ENCODE measurements at regions not wholly inside any gene's neighbourhood (a gene's known extent, or its start where the extent isn't known, plus 50 kb on each side); places are given as distances from the start of the nearest gene placed in this dataset.
"Not testable (repeated sequence)": the region's sequence is repeated elsewhere in the genome, so short reads cannot be mapped to it uniquely, and the experiment has no call there.

DNA sequence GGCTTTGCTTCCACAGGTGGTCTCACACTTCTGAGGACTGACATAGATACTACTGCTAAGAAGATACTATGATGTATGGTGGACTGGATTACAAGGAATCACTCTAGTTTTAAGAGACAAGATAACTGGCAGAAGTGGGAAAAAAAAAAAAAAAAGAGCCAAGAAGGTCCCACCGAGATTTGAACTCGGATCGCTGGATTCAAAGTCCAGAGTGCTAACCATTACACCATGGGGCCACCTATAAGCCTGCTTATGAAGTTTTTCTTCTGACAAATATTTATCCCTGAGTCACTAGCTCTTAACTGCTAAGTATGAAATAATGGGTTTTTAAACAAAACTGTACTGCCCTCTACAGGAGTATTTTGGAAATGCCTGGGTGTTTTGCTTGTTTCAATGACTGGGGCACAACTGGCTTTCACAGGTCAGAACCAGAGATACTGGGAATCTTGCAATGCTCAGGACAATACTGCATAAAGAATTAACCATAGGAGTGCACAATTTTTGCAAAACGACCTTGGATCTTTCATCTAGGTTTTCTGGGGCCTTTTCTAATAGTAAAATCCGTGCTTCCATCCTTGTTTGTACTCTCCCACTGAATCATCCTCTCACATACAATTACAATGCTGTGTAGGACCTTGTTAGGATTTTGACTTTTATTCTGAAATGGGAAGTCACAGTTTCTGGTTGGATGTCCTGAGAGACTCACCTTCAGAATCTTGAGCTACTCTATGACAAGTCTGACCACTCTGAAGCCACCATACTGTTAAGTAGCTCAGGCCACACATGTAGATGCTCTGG lies 116.3 kb downstream of the OR2B2 start:
- Histone ChIP-seq H3K27ac (ENCODE audit: insufficient read depth, low read length) (no peak overlapping the region), H3K9me3 (ENCODE audit: control insufficient read depth, insufficient read depth, low read depth, low read length) (no peaks in the 10 kb centered on the region), H3K27me3 (ENCODE audit: control insufficient read depth, insufficient read depth, low read length) (no peaks in the 10 kb centered on the region), H3K4me2 (ENCODE audit: extremely low read depth, insufficient read depth, low read length) (no peak overlapping the region), H3K36me3 (ENCODE audit: control insufficient read depth, insufficient read depth, low read length) (no peaks in the 10 kb centered on the region), H2AFZ (ENCODE audit: low read length) (no peak overlapping the region), H3K4me3 (replicated peaks in 1 of 4; ENCODE audit: control extremely low read depth in 1 of 4, insufficient read depth in 1 of 4, low read depth in 3 of 4, low read length in 4 of 4) (no peak overlapping the region), H3K9ac (ENCODE audit: insufficient read depth, low read length) (no peak overlapping the region), H3K79me2 (ENCODE audit: control insufficient read depth, insufficient read depth, low read length) (no peaks in the 10 kb centered on the region), H4K20me1 (ENCODE audit: control insufficient read depth, extremely low read depth, insufficient read depth, low read length) (no peaks in the 10 kb centered on the region), H3K4me1 (ENCODE audit: control insufficient read depth, extremely low read depth, insufficient read depth, low read length) (no peaks in the 10 kb centered on the region)
- no peak for TF ChIP-seq EZH2 (IDR thresholded peaks at IDR 0.05; ENCODE audit: low read length, missing control alignments)
- TF ChIP-seq, protein P1, sequence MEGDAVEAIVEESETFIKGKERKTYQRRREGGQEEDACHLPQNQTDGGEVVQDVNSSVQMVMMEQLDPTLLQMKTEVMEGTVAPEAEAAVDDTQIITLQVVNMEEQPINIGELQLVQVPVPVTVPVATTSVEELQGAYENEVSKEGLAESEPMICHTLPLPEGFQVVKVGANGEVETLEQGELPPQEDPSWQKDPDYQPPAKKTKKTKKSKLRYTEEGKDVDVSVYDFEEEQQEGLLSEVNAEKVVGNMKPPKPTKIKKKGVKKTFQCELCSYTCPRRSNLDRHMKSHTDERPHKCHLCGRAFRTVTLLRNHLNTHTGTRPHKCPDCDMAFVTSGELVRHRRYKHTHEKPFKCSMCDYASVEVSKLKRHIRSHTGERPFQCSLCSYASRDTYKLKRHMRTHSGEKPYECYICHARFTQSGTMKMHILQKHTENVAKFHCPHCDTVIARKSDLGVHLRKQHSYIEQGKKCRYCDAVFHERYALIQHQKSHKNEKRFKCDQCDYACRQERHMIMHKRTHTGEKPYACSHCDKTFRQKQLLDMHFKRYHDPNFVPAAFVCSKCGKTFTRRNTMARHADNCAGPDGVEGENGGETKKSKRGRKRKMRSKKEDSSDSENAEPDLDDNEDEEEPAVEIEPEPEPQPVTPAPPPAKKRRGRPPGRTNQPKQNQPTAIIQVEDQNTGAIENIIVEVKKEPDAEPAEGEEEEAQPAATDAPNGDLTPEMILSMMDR (conservative IDR thresholded peaks at IDR 0.05 in 1 of 2, IDR thresholded peaks at IDR 0.05 in 1 of 2; ENCODE audit: low read depth in 1 of 2, low read length in 2 of 2): peak; percentile 68 to 80
- peak; percentile 79 to 95 for DNase-seq (ENCODE audit: low read depth in 2 of 2)

GRCh38 chr6:27791182-27791943 lies 120.8 kb downstream of the OR2B2 start:
- Histone ChIP-seq H3K27me3 (ENCODE audit: control insufficient read depth, insufficient read depth, low read length) (no peaks in the 10 kb centered on the region), H3K4me1 (ENCODE audit: control insufficient read depth, extremely low read depth, insufficient read depth, low read length) (no peaks in the 10 kb centered on the region), H3K79me2 (ENCODE audit: control insufficient read depth, insufficient read depth, low read length) (no peaks in the 10 kb centered on the region), H4K20me1 (ENCODE audit: control insufficient read depth, extremely low read depth, insufficient read depth, low read length) (no peaks in the 10 kb centered on the region), H2AFZ (ENCODE audit: low read length) (peak overlapping the region; percentile 90), H3K4me3 (replicated peaks in 1 of 4; ENCODE audit: control extremely low read depth in 1 of 4, insufficient read depth in 1 of 4, low read depth in 3 of 4, low read length in 4 of 4) (peak overlapping the region; percentile 77 to 93 (median 80)), H3K9me3 (ENCODE audit: control insufficient read depth, insufficient read depth, low read depth, low read length) (no peaks in the 10 kb centered on the region), H3K9ac (ENCODE audit: insufficient read depth, low read length) (no peak overlapping the region), H3K4me2 (ENCODE audit: extremely low read depth, insufficient read depth, low read length) (peak overlapping the region; percentile 94), H3K36me3 (ENCODE audit: control insufficient read depth, insufficient read depth, low read length) (no peaks in the 10 kb centered on the region), H3K27ac (ENCODE audit: insufficient read depth, low read length) (no peak overlapping the region)
- DNase-seq (ENCODE audit: low read depth in 2 of 2): peak; percentile 79 to 86
- TF ChIP-seq, protein P1 (conservative IDR thresholded peaks at IDR 0.05 in 1 of 2, IDR thresholded peaks at IDR 0.05 in 1 of 2; ENCODE audit: low read depth in 1 of 2, low read length in 2 of 2): no peak
- no peak for TF ChIP-seq EZH2 (IDR thresholded peaks at IDR 0.05; ENCODE audit: low read length, missing control alignments)

DNA sequence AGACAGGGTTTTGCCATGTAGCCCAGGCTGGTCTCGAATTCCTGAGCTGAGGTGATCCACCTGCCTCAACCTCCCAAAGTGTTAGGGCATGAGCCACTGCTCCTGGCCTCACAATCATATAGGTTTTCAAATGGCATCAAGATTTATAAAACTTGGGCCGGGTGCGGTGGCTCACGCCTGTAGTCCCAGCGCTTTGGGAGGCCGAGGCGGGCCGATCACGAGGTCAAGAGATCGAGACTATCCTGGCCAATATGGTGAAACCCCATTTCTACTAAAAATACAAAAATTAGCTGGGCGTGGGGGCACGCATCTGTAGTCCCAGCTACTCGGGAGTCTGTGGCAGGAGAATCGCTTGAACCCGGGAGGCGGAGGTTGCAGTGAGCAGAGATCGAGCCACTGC lies 123.8 kb downstream of the OR2B2 start:
- H2AFZ ChIP-seq (ENCODE audit: low read length); H3K9ac ChIP-seq (ENCODE audit: insufficient read depth, low read length); H3K4me3 ChIP-seq (replicated peaks in 1 of 4; ENCODE audit: control extremely low read depth in 1 of 4, insufficient read depth in 1 of 4, low read depth in 3 of 4, low read length in 4 of 4); H3K79me2 ChIP-seq (ENCODE audit: control insufficient read depth, insufficient read depth, low read length); H3K36me3 ChIP-seq (ENCODE audit: control insufficient read depth, insufficient read depth, low read length); H4K20me1 ChIP-seq (ENCODE audit: control insufficient read depth, extremely low read depth, insufficient read depth, low read length); DNase-seq (ENCODE audit: low read depth in 2 of 2); H3K9me3 ChIP-seq (ENCODE audit: control insufficient read depth, insufficient read depth, low read depth, low read length); H3K27ac ChIP-seq (ENCODE audit: insufficient read depth, low read length); H3K27me3 ChIP-seq (ENCODE audit: control insufficient read depth, insufficient read depth, low read length); H3K4me2 ChIP-seq (ENCODE audit: extremely low read depth, insufficient read depth, low read length); H3K4me1 ChIP-seq (ENCODE audit: control insufficient read depth, extremely low read depth, insufficient read depth, low read length): not testable (repeated sequence)
